ENCODE measurements at regions not wholly inside any gene's neighbourhood (a gene's known extent, or its start where the extent isn't known, plus 50 kb on each side); places are given as distances from the start of the nearest gene placed in this dataset.

DNA sequence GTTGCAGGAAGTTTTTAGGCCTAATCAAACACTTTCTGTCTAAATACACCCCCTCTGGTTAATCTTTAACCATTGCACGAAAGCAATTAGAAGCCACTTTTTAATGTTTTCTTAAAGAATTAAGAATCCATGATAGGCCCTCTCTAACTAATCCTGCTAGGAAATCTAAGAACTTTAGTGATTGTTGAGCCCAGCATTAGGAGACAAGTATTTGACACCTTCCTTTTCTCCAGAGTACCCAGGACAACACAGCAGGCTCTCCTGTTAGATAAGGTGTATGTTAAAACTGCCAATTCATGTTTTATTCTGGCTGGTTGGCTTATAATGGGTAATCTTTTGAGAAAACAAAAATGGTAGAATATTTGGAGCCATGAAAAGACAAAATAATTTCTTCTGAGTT lies 95.0 kb downstream of the ALX1 start:
- no peak for DNase-seq
- H3K4me3 ChIP-seq = no peak overlapping the region
- 42 to 61% (median 50%) methylated on average over 1 of the region's 1 CpG for WGBS, 4 donors
- intact Hi-C loops (cut with DNase I) = no loop called here
- no peak for TF ChIP-seq POLR2A (IDR thresholded peaks at IDR 0.05)
- TF ChIP-seq, protein P1, sequence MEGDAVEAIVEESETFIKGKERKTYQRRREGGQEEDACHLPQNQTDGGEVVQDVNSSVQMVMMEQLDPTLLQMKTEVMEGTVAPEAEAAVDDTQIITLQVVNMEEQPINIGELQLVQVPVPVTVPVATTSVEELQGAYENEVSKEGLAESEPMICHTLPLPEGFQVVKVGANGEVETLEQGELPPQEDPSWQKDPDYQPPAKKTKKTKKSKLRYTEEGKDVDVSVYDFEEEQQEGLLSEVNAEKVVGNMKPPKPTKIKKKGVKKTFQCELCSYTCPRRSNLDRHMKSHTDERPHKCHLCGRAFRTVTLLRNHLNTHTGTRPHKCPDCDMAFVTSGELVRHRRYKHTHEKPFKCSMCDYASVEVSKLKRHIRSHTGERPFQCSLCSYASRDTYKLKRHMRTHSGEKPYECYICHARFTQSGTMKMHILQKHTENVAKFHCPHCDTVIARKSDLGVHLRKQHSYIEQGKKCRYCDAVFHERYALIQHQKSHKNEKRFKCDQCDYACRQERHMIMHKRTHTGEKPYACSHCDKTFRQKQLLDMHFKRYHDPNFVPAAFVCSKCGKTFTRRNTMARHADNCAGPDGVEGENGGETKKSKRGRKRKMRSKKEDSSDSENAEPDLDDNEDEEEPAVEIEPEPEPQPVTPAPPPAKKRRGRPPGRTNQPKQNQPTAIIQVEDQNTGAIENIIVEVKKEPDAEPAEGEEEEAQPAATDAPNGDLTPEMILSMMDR (IDR thresholded peaks at IDR 0.05) = no peak
- no peaks in the 10 kb centered on the region for H3K4me1 ChIP-seq
- H3K27me3 ChIP-seq = no peaks in the 10 kb centered on the region
- no peak for ATAC-seq
- H3K36me3 ChIP-seq = no peaks in the 10 kb centered on the region
- H3K27ac ChIP-seq = no peak overlapping the region
- H3K9me3 ChIP-seq = no peaks in the 10 kb centered on the region

DNA sequence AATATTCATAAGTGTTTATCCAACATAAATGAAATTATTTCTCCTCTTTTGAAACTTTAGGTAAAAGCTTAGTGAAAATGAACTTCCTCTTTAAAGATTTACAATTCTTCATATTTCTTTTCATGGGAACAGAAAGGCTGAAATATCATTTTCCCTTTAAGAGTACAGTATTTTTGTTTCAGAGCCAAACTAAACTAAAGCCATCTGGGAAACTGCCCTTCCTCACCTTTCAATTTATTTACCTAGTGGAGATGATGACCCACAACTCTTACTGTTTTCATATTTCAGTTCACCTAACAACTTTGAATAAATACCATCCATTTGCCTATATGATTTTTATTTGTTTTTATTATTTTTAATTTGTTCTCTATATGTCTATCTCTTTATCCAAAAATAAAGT lies 105.4 kb downstream of the ALX1 start:
- no peak for DNase-seq
- ATAC-seq = no peak
- H3K27me3 ChIP-seq = no peaks in the 10 kb centered on the region

DNA sequence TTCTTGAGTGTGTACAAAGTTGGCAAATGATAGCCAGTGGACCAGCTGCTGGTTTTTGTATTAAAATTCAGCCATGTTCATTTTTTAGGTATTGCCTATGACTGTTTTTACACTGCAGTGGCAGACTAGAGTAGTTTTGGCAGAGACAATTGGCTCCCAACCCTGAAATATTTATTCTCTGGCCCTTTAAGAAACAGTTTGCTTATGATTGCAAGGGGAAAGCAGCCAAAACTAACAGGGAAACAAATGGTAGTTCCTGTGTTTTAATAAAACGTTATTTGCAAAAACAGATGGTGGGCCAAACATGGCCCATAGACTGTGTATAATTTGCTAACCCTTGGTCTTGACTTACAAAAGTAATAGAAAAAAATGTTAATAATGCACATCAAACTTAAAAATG lies 110.2 kb downstream of the ALX1 start:
- ATAC-seq = no peak
- H3K27me3 ChIP-seq = no peaks in the 10 kb centered on the region
- no peaks in the 10 kb centered on the region for H3K4me1 ChIP-seq
- intact Hi-C loops (cut with DNase I) = no loop called here
- TF ChIP-seq, protein P1 (IDR thresholded peaks at IDR 0.05) = no peak
- no peak for TF ChIP-seq POLR2A (IDR thresholded peaks at IDR 0.05)
- DNase-seq = no peak
- no peak overlapping the region for H3K27ac ChIP-seq
- no peak overlapping the region for H3K4me3 ChIP-seq
- 27 to 52% (median 36%) methylated on average over 1 of the region's 1 CpG for WGBS, 4 donors
- H3K36me3 ChIP-seq = no peaks in the 10 kb centered on the region
- H3K9me3 ChIP-seq = no peaks in the 10 kb centered on the region

More for the DNA sequence above, 105.4 kb downstream of the ALX1 start:
- H3K4me1 ChIP-seq = no peaks in the 10 kb centered on the region
- intact Hi-C loops (cut with DNase I) = no loop called here
- H3K27ac ChIP-seq = no peak overlapping the region
- no peaks in the 10 kb centered on the region for H3K36me3 ChIP-seq
- no peaks in the 10 kb centered on the region for H3K9me3 ChIP-seq
- no peak for TF ChIP-seq POLR2A (IDR thresholded peaks at IDR 0.05)
- TF ChIP-seq, protein P1 (IDR thresholded peaks at IDR 0.05) = no peak
- H3K4me3 ChIP-seq = no peak overlapping the region

DNA sequence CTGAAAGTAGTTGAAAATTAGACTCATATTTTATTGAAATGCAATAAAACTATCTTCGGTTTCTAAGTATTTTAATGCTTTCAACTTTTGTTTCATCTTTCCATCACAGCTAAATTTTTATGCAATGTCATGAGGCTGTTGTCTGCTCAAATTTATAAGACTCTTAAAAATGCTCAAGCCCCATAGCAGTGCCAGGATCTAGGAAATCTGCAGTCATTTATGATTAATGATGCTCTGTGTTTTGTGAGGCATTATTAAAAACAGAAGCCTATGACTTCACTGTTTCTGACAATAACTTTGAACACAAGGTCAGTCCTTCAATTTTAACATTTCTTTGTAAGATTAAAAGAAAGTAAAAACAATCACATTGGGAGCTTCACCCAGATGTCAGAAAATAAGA lies 112.5 kb downstream of the ALX1 start:
- no peak for ATAC-seq
- Histone ChIP-seq H3K36me3 (no peaks in the 10 kb centered on the region), H3K4me1 (no peaks in the 10 kb centered on the region), H3K4me3 (no peak overlapping the region), H3K27ac (no peak overlapping the region), H3K27me3 (no peaks in the 10 kb centered on the region), H3K9me3 (no peaks in the 10 kb centered on the region)
- intact Hi-C loops (cut with DNase I) = no loop called here
- DNase-seq = no peak
- no peak for TF ChIP-seq POLR2A (IDR thresholded peaks at IDR 0.05)
- TF ChIP-seq, protein P1 (IDR thresholded peaks at IDR 0.05) = no peak
- WGBS, 4 donors = 81 to 92% (median 89%) methylated on average over 1 of the region's 1 CpG
